ENCODE measurements at regions not wholly inside any gene's neighbourhood (a gene's known extent, or its start where the extent isn't known, plus 50 kb on each side); places are given as distances from the start of the nearest gene placed in this dataset.

DNA sequence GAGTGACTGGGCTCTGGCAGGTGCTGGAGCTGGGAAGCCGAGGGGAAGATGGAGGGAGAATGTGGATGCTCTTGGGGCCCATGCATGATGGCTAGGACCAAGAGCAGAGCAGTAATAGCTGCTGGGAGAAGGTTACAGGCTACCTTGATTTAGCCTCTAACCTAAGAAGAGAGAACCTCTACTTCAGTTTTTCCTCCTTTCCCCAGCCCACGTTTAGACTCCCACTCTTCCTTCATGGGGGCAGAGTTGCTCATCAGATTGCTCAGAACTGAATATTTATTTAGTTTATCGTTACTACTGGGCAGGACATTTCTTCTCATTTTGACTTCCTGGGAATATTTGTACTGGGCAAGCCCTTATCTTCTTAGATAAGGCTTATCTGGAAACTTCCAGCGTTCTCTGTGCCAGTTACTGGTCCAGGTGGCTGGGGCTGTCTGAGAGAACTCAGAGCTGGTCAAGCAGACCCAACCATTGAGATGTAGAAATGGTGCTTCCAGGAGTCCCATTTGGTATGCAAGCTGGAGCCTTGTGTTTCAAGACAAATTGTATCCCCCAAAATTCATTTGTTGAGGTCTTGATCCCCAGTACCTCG is 442.9 kb upstream of the BOD1L1 start:
- Mint-ChIP-seq H3K36me3 (ENCODE audit: low read depth, unreplicated experiment) (peaks cover 17% of the 10 kb centered on the region), H3K27me3 (ENCODE audit: unreplicated experiment) (peaks cover 2% of the 10 kb centered on the region), H3K4me3 (ENCODE audit: unreplicated experiment) (no peak overlapping the region), H3K9me3 (ENCODE audit: unreplicated experiment) (peaks cover 22% of the 10 kb centered on the region), H3K4me1 (ENCODE audit: unreplicated experiment) (no peaks in the 10 kb centered on the region), H3K27ac (ENCODE audit: unreplicated experiment) (no peak overlapping the region)
- no peak for DNase-seq (ENCODE audit: low spot score)
- TF ChIP-seq, protein P1, sequence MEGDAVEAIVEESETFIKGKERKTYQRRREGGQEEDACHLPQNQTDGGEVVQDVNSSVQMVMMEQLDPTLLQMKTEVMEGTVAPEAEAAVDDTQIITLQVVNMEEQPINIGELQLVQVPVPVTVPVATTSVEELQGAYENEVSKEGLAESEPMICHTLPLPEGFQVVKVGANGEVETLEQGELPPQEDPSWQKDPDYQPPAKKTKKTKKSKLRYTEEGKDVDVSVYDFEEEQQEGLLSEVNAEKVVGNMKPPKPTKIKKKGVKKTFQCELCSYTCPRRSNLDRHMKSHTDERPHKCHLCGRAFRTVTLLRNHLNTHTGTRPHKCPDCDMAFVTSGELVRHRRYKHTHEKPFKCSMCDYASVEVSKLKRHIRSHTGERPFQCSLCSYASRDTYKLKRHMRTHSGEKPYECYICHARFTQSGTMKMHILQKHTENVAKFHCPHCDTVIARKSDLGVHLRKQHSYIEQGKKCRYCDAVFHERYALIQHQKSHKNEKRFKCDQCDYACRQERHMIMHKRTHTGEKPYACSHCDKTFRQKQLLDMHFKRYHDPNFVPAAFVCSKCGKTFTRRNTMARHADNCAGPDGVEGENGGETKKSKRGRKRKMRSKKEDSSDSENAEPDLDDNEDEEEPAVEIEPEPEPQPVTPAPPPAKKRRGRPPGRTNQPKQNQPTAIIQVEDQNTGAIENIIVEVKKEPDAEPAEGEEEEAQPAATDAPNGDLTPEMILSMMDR (IDR thresholded peaks at IDR 0.05; ENCODE audit: unreplicated experiment): no peak

DNA sequence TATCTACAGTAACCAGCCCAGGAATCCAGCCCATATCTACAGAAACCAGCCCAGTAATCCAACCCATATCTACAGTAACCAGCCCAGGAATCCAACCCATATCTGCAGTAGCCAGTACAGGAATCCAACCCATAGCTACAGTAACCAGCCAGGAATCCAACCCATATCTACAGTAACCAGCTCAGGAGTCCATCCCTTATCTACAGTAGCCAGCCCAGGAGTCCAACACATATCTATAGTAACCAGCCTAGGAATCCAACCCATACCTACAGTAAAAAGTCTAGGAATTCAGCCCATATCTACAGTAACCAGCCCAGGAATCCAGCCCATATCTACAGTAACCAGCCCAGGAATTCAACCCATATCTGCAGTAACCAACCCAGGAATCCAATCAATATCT is 445.0 kb upstream of the BOD1L1 start:
- peaks cover 2% of the 10 kb centered on the region for H3K27me3 Mint-ChIP-seq (ENCODE audit: unreplicated experiment)
- DNase-seq (ENCODE audit: low spot score): no peak
- H3K27ac Mint-ChIP-seq (ENCODE audit: unreplicated experiment): no peak overlapping the region
- no peak overlapping the region for H3K4me3 Mint-ChIP-seq (ENCODE audit: unreplicated experiment)
- H3K36me3 Mint-ChIP-seq (ENCODE audit: low read depth, unreplicated experiment): peaks cover 17% of the 10 kb centered on the region
- H3K9me3 Mint-ChIP-seq (ENCODE audit: unreplicated experiment): peaks cover 26% of the 10 kb centered on the region
- TF ChIP-seq, protein P1 (IDR thresholded peaks at IDR 0.05; ENCODE audit: unreplicated experiment): no peak
- H3K4me1 Mint-ChIP-seq (ENCODE audit: unreplicated experiment): no peaks in the 10 kb centered on the region

DNA sequence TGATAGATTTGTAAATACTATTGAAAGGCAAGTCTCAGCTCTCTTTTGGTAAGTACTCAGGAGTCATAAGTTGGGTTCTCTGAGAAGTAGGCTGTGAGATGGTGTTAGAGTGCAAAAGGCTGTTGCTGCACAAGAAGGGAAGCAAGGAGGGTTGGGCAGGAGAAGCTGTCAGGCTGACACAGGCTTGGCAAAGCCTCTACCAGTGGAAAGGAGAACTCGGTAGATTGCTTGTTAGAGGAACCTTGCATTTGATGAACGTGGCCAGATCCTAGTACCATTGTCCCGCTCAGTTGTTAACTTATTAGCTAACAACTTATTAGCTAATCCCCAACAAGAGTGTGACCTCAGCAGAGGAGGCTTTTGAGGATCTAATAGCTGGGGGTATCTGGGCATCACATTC is 449.3 kb upstream of the BOD1L1 start:
- Mint-ChIP-seq H3K9me3 (ENCODE audit: unreplicated experiment) (peaks cover 23% of the 10 kb centered on the region), H3K4me3 (ENCODE audit: unreplicated experiment) (no peak overlapping the region), H3K4me1 (ENCODE audit: unreplicated experiment) (no peaks in the 10 kb centered on the region), H3K27me3 (ENCODE audit: unreplicated experiment) (no peaks in the 10 kb centered on the region), H3K27ac (ENCODE audit: unreplicated experiment) (no peak overlapping the region), H3K36me3 (ENCODE audit: low read depth, unreplicated experiment) (peaks cover 17% of the 10 kb centered on the region)
- no peak for DNase-seq (ENCODE audit: low spot score)
- TF ChIP-seq, protein P1 (IDR thresholded peaks at IDR 0.05; ENCODE audit: unreplicated experiment): no peak

DNA sequence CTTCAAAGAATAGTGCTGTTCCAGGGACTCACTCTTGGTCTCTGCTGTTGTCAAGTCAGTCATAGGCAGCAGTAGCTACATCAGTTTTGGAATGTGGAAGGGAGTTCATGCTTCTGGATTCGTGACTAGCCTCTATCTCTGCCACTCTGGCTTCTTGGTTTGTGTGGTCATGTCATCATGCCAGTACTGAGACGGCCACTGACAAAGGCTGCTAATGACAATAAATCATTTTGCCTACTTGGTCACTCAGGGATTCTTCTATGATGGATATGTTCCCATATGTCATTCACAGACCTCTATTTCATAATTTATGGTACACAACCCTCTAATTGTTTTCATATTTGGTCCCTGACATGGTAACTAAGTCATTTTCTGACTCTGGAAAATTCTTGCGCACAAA is 450.8 kb upstream of the BOD1L1 start:
- Mint-ChIP-seq H3K36me3 (ENCODE audit: low read depth, unreplicated experiment) (peaks cover 6% of the 10 kb centered on the region), H3K4me3 (ENCODE audit: unreplicated experiment) (no peak overlapping the region), H3K9me3 (ENCODE audit: unreplicated experiment) (peaks cover 7% of the 10 kb centered on the region), H3K27me3 (ENCODE audit: unreplicated experiment) (no peaks in the 10 kb centered on the region), H3K4me1 (ENCODE audit: unreplicated experiment) (no peaks in the 10 kb centered on the region), H3K27ac (ENCODE audit: unreplicated experiment) (no peak overlapping the region)
- TF ChIP-seq, protein P1 (IDR thresholded peaks at IDR 0.05; ENCODE audit: unreplicated experiment): no peak
- no peak for DNase-seq (ENCODE audit: low spot score)

DNA sequence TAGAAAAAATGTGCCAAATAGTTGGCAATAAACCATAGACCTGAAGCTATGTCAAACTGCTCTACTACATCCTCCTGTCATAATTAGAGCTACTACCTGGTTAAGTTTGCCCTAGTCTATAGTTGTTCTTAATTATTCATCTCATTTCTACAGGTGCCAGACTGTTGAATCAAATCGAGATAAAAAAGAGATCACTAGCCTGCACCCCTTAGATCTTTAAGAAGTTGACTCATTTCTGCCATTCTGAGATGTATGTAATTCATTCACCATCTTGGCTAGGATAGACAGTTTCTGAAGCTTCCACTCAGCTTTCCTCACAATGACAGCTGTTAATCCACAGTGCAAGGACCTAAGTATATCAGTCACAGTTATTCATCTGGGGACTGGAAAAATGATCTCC is 452.1 kb upstream of the BOD1L1 start:
- no peaks in the 10 kb centered on the region for H3K4me1 Mint-ChIP-seq (ENCODE audit: unreplicated experiment)
- H3K27me3 Mint-ChIP-seq (ENCODE audit: unreplicated experiment): no peaks in the 10 kb centered on the region
- peaks cover 3% of the 10 kb centered on the region for H3K36me3 Mint-ChIP-seq (ENCODE audit: low read depth, unreplicated experiment)
- no peak overlapping the region for H3K4me3 Mint-ChIP-seq (ENCODE audit: unreplicated experiment)
- TF ChIP-seq, protein P1 (IDR thresholded peaks at IDR 0.05; ENCODE audit: unreplicated experiment): no peak
- no peak overlapping the region for H3K27ac Mint-ChIP-seq (ENCODE audit: unreplicated experiment)
- peaks cover 4% of the 10 kb centered on the region for H3K9me3 Mint-ChIP-seq (ENCODE audit: unreplicated experiment)
- no peak for DNase-seq (ENCODE audit: low spot score)
